SH-SY5Y (cell line): ENCODE measurements at regions not wholly inside any gene's neighbourhood (a gene's known extent, or its start where the extent isn't known, plus 50 kb on each side); places are given as distances from the start of the nearest gene placed in this dataset.

Source experiments
- GATA2 ChIP-seq: IDR thresholded peaks from 2 replicates; pipeline ENCODE4 v1.6.1; 2011; ENCODE audit warnings: mild to moderate bottlenecking, low read depth, low read length
- GATA3 ChIP-seq: IDR thresholded peaks from 2 replicates; pipeline ENCODE4 v1.6.1; 2011; ENCODE audit warnings: low read depth, mild to moderate bottlenecking, low read length, moderate library complexity

GRCh38 chr11:109362059-109362458 is 59.9 kb upstream of the C11orf87 start:
- TF ChIP-seq GATA3 = no peak
- TF ChIP-seq GATA2 = no peak
